Ishikawa (cell line): ENCODE measurements at regions not wholly inside any gene's neighbourhood (a gene's known extent, or its start where the extent isn't known, plus 50 kb on each side); places are given as distances from the start of the nearest gene placed in this dataset.

Experiments
- CEBPB ChIP-seq: IDR thresholded peaks from 2 replicates; pipeline ENCODE4 v1.6.1; 2012
- CREB1 ChIP-seq: IDR thresholded peaks from 2 replicates; pipeline ENCODE4 v1.6.1; 2012; ENCODE audit warnings: low read depth
- EGR1 ChIP-seq: IDR thresholded peaks from 2 replicates; pipeline ENCODE4 v1.6.1; 2012
- EP300 ChIP-seq: IDR thresholded peaks from 2 replicates; pipeline ENCODE4 v1.6.1; 2012; ENCODE audit warnings: borderline replicate concordance
- FOXM1 ChIP-seq: IDR thresholded peaks from 2 replicates; pipeline ENCODE4 v1.6.1; 2012; ENCODE audit warnings: low read depth, borderline replicate concordance
- MAX ChIP-seq: IDR thresholded peaks from 2 replicates; pipeline ENCODE4 v1.6.1; 2012
- NFIC ChIP-seq: IDR thresholded peaks from 2 replicates; pipeline ENCODE4 v1.6.1; 2012
- RAD21 ChIP-seq: IDR thresholded peaks from 2 replicates; pipeline ENCODE4 v1.6.1; 2012; ENCODE audit warnings: low read depth
- REST ChIP-seq: IDR thresholded peaks from 2 replicates; pipeline ENCODE4 v1.6.1; 2012; ENCODE audit warnings: low read depth, mild to moderate bottlenecking
- TAF1 ChIP-seq: IDR thresholded peaks from 2 replicates; pipeline ENCODE4 v1.6.1; 2012; ENCODE audit warnings: low read depth, mild to moderate bottlenecking
- TCF12 ChIP-seq: IDR thresholded peaks from 2 replicates; pipeline ENCODE4 v1.6.1; 2012; ENCODE audit warnings: low read depth
- TEAD4 ChIP-seq: IDR thresholded peaks from 2 replicates; pipeline ENCODE4 v1.6.1; 2012
- USF1 ChIP-seq: IDR thresholded peaks from 2 replicates; pipeline ENCODE4 v1.6.1; 2012
- YY1 ChIP-seq: IDR thresholded peaks from 2 replicates; pipeline ENCODE4 v1.6.1; 2012; ENCODE audit warnings: low read depth
- ZBTB7A ChIP-seq: IDR thresholded peaks from 2 replicates; pipeline ENCODE4 v1.6.1; 2012; ENCODE audit warnings: low read depth

- TF ChIP-seq TEAD4 (no peak), FOXM1 (no peak), EGR1 (no peak), ZBTB7A (no peak), RAD21 (no peak), EP300 (no peak), MAX (no peak), USF1 (no peak), CREB1 (no peak), REST (no peak), TCF12 (no peak), CEBPB (no peak), TAF1 (no peak), NFIC (no peak), YY1 (no peak)
These were observed 650.9 kb upstream of the TENM3 start for GRCh38 chr4:181592221-181592745.

GRCh38 chr4:181593703-181594102, 649.5 kb upstream of the TENM3 start:
- TF ChIP-seq TCF12 (no peak), CEBPB (no peak), REST (no peak), ZBTB7A (no peak), FOXM1 (no peak), EP300 (no peak)

GRCh38 chr4:181594188-181594587, 649.0 kb upstream of the TENM3 start:
- TF ChIP-seq TCF12 (no peak), REST (no peak), ZBTB7A (no peak), EGR1 (no peak), MAX (no peak), EP300 (no peak), CREB1 (no peak), USF1 (no peak), FOXM1 (no peak), TEAD4 (no peak), TAF1 (no peak), NFIC (no peak), CEBPB (no peak), YY1 (no peak)

- TF ChIP-seq CEBPB (no peak), CREB1 (no peak), REST (no peak), NFIC (no peak), YY1 (no peak), USF1 (no peak), RAD21 (no peak), FOXM1 (no peak), EP300 (no peak), EGR1 (no peak), TEAD4 (no peak), ZBTB7A (no peak), TAF1 (no peak)
These were observed 647.5 kb upstream of the TENM3 start for GRCh38 chr4:181595716-181596115.
